IMR-90 (cell line): ENCODE measurements at regions not wholly inside any gene's neighbourhood (a gene's known extent, or its start where the extent isn't known, plus 50 kb on each side); places are given as distances from the start of the nearest gene placed in this dataset.

ENCODE experiments used
- ATAC-seq: fragments of 200-7000 bp; cut with Tn5 transposase; 2 replicates; pipeline ENCODE4 v1.9.1; 2020; ENCODE audit warnings: low read depth, mild to moderate bottlenecking, moderate library complexity
- BruUV-seq: library from RNA; stranded (reverse); fragments of 400-500 nt; replicated peaks from 2 replicates; lab custom pipeline; 2021; lab: Mats Ljungman, UMichigan
- CTCF ChIA-PET: fragments of 300-600 bp; formaldehyde crosslinking; extraction: SDS; loops from one replicate; lab custom pipeline; 2021; ENCODE audit warnings: antibody characterized with exemption; lab: Yijun Ruan, JAX
- POLR2A ChIA-PET: fragments of 300-600 bp; sonication (Branson Sonifier 250); formaldehyde crosslinking; loops from one replicate; lab custom pipeline; 2022; ENCODE audit warnings: antibody characterized with exemption; ENCODE audit not compliant: unreplicated experiment; lab: Charles Lee
- DNase-seq: peaks from one replicate; pipeline ENCODE4 v3.0.0; 2013
- H2AFZ ChIP-seq: replicated peaks from 2 replicates; pipeline ENCODE3; 2013; ENCODE audit warnings: low read length, mild to moderate bottlenecking; ENCODE audit not compliant: poor library complexity
- H2AK5ac ChIP-seq: 2 replicates; pipeline ENCODE4 v1.6.1; 2013; ENCODE audit warnings: low read depth, low read length, inconsistent platforms
- H2AK9ac ChIP-seq: replicated peaks from 2 replicates; pipeline ENCODE3; 2013; ENCODE audit warnings: mild to moderate bottlenecking, low read depth, low read length, moderate library complexity; ENCODE audit not compliant: poor library complexity
- H2BK120ac ChIP-seq: 2 replicates; pipeline ENCODE4 v1.6.1; 2013; ENCODE audit warnings: low read depth, low read length, inconsistent platforms
- H2BK15ac ChIP-seq: 3 replicates; pipeline ENCODE4 v1.6.1; 2013; ENCODE audit warnings: low read depth, low read length, inconsistent platforms
- H2BK20ac ChIP-seq: 2 replicates; pipeline ENCODE4 v1.6.1; 2013; ENCODE audit warnings: low read depth, mild to moderate bottlenecking, inconsistent platforms, low read length, moderate library complexity
- H2BK5ac ChIP-seq: 2 replicates; pipeline ENCODE4 v1.6.1; 2013; ENCODE audit warnings: mild to moderate bottlenecking, low read depth, low read length, inconsistent platforms; ENCODE audit not compliant: poor library complexity, severe bottlenecking
- H3K14ac ChIP-seq: replicated peaks from 2 replicates; pipeline ENCODE4 v1.6.1; 2013; ENCODE audit warnings: low read depth, low read length, inconsistent platforms
- H3K18ac ChIP-seq: 2 replicates; pipeline ENCODE4 v1.6.1; 2013; ENCODE audit warnings: low read depth, low read length, control low read depth
- H3K23ac ChIP-seq: 2 replicates; pipeline ENCODE4 v1.6.1; 2013; ENCODE audit warnings: low read depth, low read length, inconsistent platforms
- H3K27ac ChIP-seq: 2 replicates; pipeline ENCODE4 v1.5.1; 2013; ENCODE audit warnings: mild to moderate bottlenecking, control low read depth, low read length; ENCODE audit not compliant: insufficient read depth
- H3K27me3 ChIP-seq: 2 replicates; pipeline ENCODE4 v1.6.1; 2013; ENCODE audit warnings: low read length; ENCODE audit not compliant: control insufficient read depth, insufficient read depth
- H3K36me3 ChIP-seq: 2 replicates; pipeline ENCODE4 v1.6.1; 2013; ENCODE audit warnings: low read length, mixed read lengths; ENCODE audit not compliant: control insufficient read depth, insufficient read depth
- H3K4ac ChIP-seq: 2 replicates; pipeline ENCODE4 v1.6.1; 2013; ENCODE audit warnings: low read depth, low read length, inconsistent platforms
- H3K4me1 ChIP-seq: 2 replicates; pipeline ENCODE4 v1.6.1; 2013; ENCODE audit warnings: low read length, mixed read lengths; ENCODE audit not compliant: control insufficient read depth, insufficient read depth
- H3K4me2 ChIP-seq: 2 replicates; pipeline ENCODE4 v1.6.1; 2013; ENCODE audit warnings: low read depth, mild to moderate bottlenecking, control low read depth, low read length, moderate library complexity
- H3K4me3 ChIP-seq: 2 replicates; pipeline ENCODE4 v1.5.1; 2013; ENCODE audit warnings: low read depth, mild to moderate bottlenecking, control low read depth, low read length, moderate library complexity; ENCODE audit not compliant: insufficient read depth
- H3K56ac ChIP-seq: 2 replicates; pipeline ENCODE4 v1.6.1; 2013; ENCODE audit warnings: low read length, inconsistent platforms; ENCODE audit not compliant: insufficient read depth; ENCODE audit errors: extremely low read depth
- H3K79me1 ChIP-seq, 2 experiments: 2 replicates each; pipeline ENCODE4 v1.6.1; 2013; ENCODE audit warnings: low read length in 2 of 2, inconsistent platforms in 1 of 2, low read depth in 1 of 2
- H3K9ac ChIP-seq: 2 replicates; pipeline ENCODE4 v1.6.1; 2013; ENCODE audit warnings: low read depth, low read length, control low read depth
- H3K9me1 ChIP-seq: 2 replicates; pipeline ENCODE4 v1.6.1; 2013; ENCODE audit warnings: low read length, inconsistent platforms; ENCODE audit not compliant: insufficient read depth
- H3K9me3 ChIP-seq: 2 replicates; pipeline ENCODE4 v1.6.1; 2013; ENCODE audit warnings: low read length; ENCODE audit not compliant: control insufficient read depth, insufficient read depth
- H4K20me1 ChIP-seq: 2 replicates; pipeline ENCODE4 v1.6.1; 2013; ENCODE audit warnings: low read length, inconsistent platforms; ENCODE audit not compliant: insufficient read depth
- H4K5ac ChIP-seq: 2 replicates; pipeline ENCODE4 v1.6.1; 2013; ENCODE audit warnings: mild to moderate bottlenecking, low read depth, low read length, control low read depth
- H4K8ac ChIP-seq, 2 experiments: 2 replicates each; pipeline ENCODE4 v1.6.1; 2013; ENCODE audit warnings: low read depth in 2 of 2, low read length in 2 of 2, control low read depth in 1 of 2, inconsistent platforms in 1 of 2
- H4K91ac ChIP-seq: 2 replicates; pipeline ENCODE4 v1.6.1; 2013; ENCODE audit warnings: low read depth, low read length, inconsistent platforms; ENCODE audit not compliant: insufficient read depth
- CEBPB ChIP-seq: IDR thresholded peaks from 2 replicates; pipeline ENCODE4 v1.6.1; 2012; ENCODE audit warnings: low read depth, low read length, improper control_type of control experiment
- FOS ChIP-seq: fragments of 150-350 bp; IDR thresholded peaks from 2 replicates; pipeline ENCODE4 v1.6.1; 2016; ENCODE audit warnings: low read depth, low read length
- MAZ ChIP-seq: IDR thresholded peaks from 2 replicates; pipeline ENCODE4 v1.6.1; 2012; ENCODE audit warnings: low read depth, mild to moderate bottlenecking, low read length, improper control_type of control experiment, moderate library complexity, borderline replicate concordance
- WGBS, 2 experiments: methylation state at CpG; one replicate each; pipeline versions ENCODE4 v1.1.5 to v1.1.7; 2013; ENCODE audit warnings: missing lambda C conversion rate in 2 of 2; ENCODE audit not compliant: insufficient read length in 1 of 2; ENCODE audit errors: extremely low coverage in 2 of 2; 5-methylcytosine and 5-hydroxymethylcytosine counted together
- dilution Hi-C: fragments of 300-500 bp; cut with HindIII; formaldehyde crosslinking; loops from one replicate; pipeline ENCODE4 v1.14.3; 2018; ENCODE audit warnings: low sequenced_read_pairs; ENCODE audit not compliant: unreplicated experiment
- in situ Hi-C: fragments of 300-500 bp; cut with MboI; formaldehyde crosslinking; loops from 3 replicates; pipeline ENCODE4 v1.14.3; 2019; ENCODE audit warnings: low sequenced_read_pairs, inconsistent platforms, mixed read lengths
- intact Hi-C: fragments of 100-400 bp; cut with micrococcal nuclease; formaldehyde crosslinking; loops from 2 replicates; pipeline ENCODE4 v1.10.0; 2022
- TF ChIP-seq, protein P1 (sequence below): fragments of 150-350 bp; IDR thresholded peaks from 2 replicates; pipeline ENCODE4 v1.6.1; 2016; ENCODE audit warnings: low read depth, mild to moderate bottlenecking, low read length, moderate library complexity, borderline replicate concordance

DNA sequence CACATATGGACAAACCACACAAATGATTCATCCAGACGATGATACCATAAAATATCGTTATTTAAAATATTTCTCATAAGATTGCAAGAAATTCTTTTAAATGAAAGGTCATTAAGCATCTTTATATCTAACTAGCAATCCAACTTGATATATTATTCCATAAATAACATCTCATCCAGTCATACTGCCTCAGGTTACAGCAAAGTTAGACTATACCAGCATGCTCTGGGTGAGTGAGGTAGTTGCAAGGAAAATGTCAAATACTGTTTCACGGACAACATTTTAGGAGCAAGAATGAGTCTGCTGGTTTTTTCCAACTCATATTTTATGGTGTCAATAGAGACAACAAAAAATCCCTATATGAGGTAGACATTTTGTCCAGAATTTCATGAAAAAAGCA is 200.9 kb upstream of the TRPM3 start:
- Histone ChIP-seq H2AFZ (no peak overlapping the region), H3K4me3 (no peak overlapping the region), H4K20me1 (no peaks in the 10 kb centered on the region), H3K4me1 (no peaks in the 10 kb centered on the region), H2BK20ac (no peak overlapping the region), H3K9me3 (no peaks in the 10 kb centered on the region), H2AK5ac (no peak overlapping the region), H2AK9ac (no peak overlapping the region), H3K56ac (no peak overlapping the region), H3K9me1 (no peaks in the 10 kb centered on the region), H3K4me2 (no peak overlapping the region), H3K18ac (no peak overlapping the region), H4K91ac (no peak overlapping the region), H4K5ac (no peak overlapping the region), H3K14ac (no peak overlapping the region), H3K27ac (no peak overlapping the region), H2BK5ac (no peak overlapping the region), H3K27me3 (no peaks in the 10 kb centered on the region), H2BK15ac (no peak overlapping the region), H4K8ac (no peak overlapping the region), H2BK120ac (no peak overlapping the region), H3K79me1 (no peaks in the 10 kb centered on the region), H3K23ac (no peak overlapping the region), H3K36me3 (no peaks in the 10 kb centered on the region), H3K4ac (no peak overlapping the region), H3K9ac (no peak overlapping the region)
- ATAC-seq (no peak), DNase-seq (no peak)
- intact Hi-C loops (no loop called here), in situ Hi-C loops (no loop called here), dilution Hi-C loops (no loop called here)
- CTCF ChIA-PET: no interaction called here
- BruUV-seq: no TSS peak
- WGBS, 2 experiments: no CpG with 5 or more reads among the region's 3 CpGs
- TF ChIP-seq FOS (no peak), CEBPB (no peak), MAZ (no peak)
- TF ChIP-seq, protein P1, sequence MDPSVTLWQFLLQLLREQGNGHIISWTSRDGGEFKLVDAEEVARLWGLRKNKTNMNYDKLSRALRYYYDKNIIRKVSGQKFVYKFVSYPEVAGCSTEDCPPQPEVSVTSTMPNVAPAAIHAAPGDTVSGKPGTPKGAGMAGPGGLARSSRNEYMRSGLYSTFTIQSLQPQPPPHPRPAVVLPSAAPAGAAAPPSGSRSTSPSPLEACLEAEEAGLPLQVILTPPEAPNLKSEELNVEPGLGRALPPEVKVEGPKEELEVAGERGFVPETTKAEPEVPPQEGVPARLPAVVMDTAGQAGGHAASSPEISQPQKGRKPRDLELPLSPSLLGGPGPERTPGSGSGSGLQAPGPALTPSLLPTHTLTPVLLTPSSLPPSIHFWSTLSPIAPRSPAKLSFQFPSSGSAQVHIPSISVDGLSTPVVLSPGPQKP: no peak
- POLR2A ChIA-PET: no interaction called here
